HPDE6-E6E7 (cell line): ENCODE measurements at regions not wholly inside any gene's neighbourhood (a gene's known extent, or its start where the extent isn't known, plus 50 kb on each side); places are given as distances from the start of the nearest gene placed in this dataset.

Experiments
- DNase-seq: peaks from one replicate; pipeline ENCODE4 v3.0.0; 2011; ENCODE audit warnings: missing footprints; ENCODE audit errors: extremely low spot score

DNA sequence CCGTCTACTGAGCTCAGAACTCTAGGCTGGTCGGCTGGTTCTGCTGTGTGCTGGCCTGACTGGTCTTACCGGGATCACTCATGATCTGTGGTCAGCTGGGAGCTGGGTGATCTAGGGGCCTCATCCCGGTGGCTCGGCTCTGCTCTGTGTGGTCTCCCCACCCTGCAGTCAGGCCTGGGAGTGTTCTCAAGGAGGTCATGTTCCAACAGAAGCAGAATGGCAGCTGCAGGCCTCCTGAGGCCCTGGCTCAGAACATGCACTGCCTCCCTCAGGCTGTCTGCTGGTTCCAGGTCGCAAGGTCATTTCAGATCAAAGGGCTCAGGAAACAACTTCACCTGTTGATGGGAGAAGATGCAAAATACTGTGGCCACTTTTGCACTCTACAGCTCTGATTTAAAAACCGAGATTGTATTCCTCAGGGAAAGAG, 81.1 kb upstream of the RFX8 start:
- DNase-seq = no peak

DNA sequence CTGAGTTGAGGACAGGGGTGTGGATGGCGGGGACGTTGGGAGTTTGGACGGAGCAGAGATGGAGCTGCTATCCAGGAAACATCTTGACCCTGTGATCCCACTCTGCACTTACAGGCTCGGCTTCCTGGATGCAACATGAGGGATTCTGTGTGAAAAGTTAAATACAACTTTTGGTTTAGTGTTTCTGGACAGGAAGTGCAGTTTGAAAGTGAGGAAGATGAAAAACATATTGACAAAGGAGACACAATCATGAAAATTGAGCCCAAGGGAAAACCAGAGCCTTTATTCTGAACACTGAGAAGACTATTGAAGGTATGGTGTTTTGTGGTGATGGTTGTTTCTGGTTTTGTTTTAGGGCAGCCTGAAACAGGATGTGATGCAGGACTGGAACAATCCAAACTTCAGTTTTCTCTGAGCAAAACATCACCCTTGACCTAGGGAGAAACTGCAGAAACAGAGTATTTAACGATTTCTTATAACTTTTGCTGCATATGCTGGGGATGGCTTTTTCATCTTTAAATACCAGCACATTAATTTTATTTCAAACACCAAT, 76.5 kb upstream of the RFX8 start:
- no peak for DNase-seq

DNA sequence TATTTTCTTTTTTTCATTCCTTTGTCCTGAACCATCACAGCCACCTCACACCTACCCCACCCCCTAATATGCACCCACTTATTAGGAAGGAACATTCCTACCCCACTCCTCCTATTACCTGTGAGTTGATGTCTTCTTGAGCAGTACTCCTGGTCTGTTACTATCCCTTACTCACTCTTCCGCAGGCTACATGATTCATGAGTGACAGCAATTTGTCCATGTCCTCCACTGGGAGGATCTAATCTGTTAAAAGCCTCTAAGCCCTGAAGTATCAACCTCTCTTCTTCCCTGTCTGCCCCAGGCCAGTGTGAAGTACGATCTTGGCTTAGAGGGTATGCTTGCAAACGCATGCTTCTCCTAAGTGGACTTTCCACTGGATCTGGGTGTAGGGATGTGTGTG, 75.6 kb upstream of the RFX8 start:
- DNase-seq = no peak

GRCh38 chr2:101549371-101549770, 74.5 kb upstream of the RFX8 start:
- no peak for DNase-seq

GRCh38 chr2:101546376-101547058, 71.6 kb upstream of the RFX8 start:
- DNase-seq = peak; percentile 39

- DNase-seq = no peak
These were observed 71.0 kb upstream of the RFX8 start for GRCh38 chr2:101545950-101546349.

GRCh38 chr2:101540518-101540917, 65.6 kb upstream of the RFX8 start:
- no peak for DNase-seq

DNA sequence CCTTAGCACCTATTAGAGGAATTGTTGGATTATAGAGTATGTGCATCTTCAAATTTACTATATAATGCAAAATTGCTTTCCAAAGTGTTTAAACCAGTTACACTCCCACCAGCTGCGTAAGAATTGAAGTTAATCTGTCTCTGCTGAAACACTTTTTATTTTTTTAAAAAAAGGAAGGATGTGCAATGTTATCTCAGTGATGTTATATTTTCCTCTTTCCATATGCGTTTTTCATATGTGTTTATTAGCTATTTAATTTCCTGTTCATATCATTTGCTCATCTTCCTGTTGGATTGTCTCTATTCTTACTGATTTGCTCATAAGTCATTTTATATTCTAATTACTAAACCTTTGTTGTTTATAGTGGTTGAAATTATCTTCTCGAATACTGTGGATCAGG, 63.2 kb upstream of the RFX8 start:
- no peak for DNase-seq

DNA sequence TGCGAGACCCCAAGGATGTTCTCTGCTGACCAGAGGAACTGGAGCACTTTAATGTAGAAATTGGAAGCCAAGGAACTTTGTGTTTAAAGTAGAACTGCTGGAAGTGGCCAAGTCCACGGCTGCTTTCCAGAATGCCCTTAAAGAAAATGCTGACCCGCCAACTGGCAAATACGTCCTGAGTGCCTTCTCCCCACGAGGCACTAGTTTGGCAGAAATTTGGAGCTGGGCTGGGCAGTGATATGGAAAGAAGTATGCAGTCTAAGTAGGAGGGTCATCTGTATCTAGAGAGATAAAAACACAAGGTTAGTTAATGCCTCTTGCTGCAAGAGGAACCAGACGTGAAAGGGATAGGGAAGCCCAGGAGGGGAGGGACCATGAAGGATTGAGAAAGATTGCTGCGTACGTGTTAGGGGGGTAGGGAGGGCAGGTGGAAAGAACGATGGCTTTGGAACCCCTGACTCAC, 59.3 kb upstream of the RFX8 start:
- no peak for DNase-seq

DNA sequence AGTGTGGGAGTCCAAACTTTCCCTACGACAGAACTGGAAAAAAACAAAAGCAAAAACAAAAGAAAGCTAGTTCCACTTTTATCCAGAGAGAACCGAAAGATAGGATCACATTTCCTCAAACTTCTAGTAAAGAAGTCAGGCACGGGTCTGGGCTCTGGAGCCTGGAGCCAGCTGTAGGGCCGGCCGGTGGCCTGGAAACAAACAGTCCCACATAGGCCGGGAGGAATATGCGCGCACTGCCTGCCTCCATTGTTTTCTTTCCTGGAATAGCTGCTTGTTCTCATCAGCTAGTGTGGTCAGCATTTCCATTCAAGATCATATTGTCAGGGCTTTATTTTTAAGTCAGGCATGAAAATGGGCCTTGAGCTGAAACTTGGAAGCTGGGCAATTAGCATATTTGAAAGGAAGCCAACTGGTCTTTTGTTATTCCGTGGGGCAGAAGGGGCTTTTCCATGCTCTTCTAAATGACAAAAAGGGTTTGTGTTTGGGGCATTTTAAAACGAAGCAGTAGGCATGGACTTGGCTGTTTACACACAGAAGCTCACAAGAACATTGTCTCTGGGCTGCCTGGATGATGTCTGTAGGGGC, 58.7 kb upstream of the RFX8 start:
- no peak for DNase-seq

DNA sequence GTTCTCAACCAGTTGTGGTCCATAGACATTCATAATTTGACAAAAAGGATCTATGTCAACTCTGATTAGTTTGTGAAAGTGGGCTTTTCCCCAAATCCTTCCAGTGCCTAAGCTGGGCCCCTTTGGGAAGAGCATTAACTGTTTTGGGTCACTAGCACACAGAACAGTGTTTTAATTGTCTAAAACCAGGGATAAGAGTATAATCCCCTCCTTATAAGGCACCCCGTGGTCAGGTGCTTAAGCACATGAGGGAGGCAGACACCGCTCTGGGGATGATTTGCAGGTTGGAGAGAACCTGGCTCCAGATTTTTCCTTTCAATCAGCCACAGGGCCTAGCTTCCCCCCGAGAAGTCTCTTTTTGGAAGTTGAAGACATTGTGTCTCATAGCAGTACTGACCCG, 53.6 kb upstream of the RFX8 start:
- no peak for DNase-seq

GRCh38 chr2:101524806-101525430, 50.0 kb upstream of the RFX8 start:
- DNase-seq = no peak
